GM18873 (cell line): ENCODE measurements at regions not wholly inside any gene's neighbourhood (a gene's known extent, or its start where the extent isn't known, plus 50 kb on each side); places are given as distances from the start of the nearest gene placed in this dataset.
"Not testable (repeated sequence)": the region's sequence is repeated elsewhere in the genome, so short reads cannot be mapped to it uniquely, and the experiment has no call there.

ENCODE experiments used
- ATAC-seq: cut with Tn5 transposase; IDR thresholded peaks from one replicate; pipeline ENCODE4 v1.9.1; 2021; ENCODE audit warnings: mild to moderate bottlenecking, moderate library complexity, moderate number of reproducible peaks; ENCODE audit not compliant: unreplicated experiment, low FRiP score

GRCh38 chr14:55803873-55804553, 224.0 kb downstream of the KTN1 start:
- no peak for ATAC-seq

- ATAC-seq: no peak
Measured at GRCh38 chr14:55805250-55805649, 225.2 kb downstream of the KTN1 start.

- ATAC-seq: no peak
Measured at GRCh38 chr14:55807053-55807880, 227.3 kb downstream of the KTN1 start.

DNA sequence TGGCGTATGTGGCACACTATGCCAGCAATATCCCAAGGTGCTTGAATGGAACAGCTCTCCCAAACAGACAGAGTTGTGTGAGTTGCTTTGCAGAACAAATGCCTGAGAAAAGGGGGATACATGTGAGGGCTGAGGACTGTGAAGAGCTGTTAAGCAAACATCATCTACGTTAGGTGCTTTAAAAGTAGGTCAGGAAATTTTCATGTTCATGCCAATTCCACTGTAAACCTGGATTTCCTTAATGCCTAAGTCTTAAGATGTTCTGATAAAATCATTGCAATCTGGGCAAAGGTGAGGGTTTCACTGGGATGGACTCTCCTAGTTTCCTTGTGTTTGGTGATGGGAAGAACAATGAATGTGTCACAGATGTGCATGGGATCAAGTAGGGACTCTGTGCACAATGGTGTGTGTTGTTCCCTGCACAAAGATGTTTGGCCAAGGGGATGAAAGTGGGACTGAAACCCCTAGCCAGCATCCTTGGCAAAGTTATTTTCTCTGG, 227.9 kb downstream of the KTN1 start:
- no peak for ATAC-seq

- ATAC-seq: no peak
Measured at GRCh38 chr14:55813630-55814029, 233.6 kb downstream of the KTN1 start.

DNA sequence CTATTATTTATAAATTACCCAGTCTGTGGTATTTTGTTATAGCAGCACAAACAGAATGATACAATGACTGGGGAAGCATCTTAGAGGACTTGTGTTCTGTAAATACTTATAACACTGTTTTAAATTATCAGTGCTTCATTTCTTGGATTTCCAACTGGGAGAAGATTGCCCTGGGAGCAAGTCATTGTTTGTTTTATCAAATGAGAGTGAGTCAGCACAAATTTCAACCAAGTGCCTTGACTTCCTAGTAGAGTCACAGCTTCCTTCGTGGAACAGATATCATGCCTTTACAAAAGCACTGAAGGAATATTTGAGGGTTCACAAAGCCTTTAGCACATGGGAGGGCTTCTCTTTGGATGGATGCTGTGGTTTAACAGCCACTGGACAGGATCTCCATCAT, 234.1 kb downstream of the KTN1 start:
- ATAC-seq: no peak

GRCh38 chr14:55814873-55815272, 234.9 kb downstream of the KTN1 start:
- no peak for ATAC-seq

- no peak for ATAC-seq
Measured at GRCh38 chr14:55816225-55816624, 236.2 kb downstream of the KTN1 start.

DNA sequence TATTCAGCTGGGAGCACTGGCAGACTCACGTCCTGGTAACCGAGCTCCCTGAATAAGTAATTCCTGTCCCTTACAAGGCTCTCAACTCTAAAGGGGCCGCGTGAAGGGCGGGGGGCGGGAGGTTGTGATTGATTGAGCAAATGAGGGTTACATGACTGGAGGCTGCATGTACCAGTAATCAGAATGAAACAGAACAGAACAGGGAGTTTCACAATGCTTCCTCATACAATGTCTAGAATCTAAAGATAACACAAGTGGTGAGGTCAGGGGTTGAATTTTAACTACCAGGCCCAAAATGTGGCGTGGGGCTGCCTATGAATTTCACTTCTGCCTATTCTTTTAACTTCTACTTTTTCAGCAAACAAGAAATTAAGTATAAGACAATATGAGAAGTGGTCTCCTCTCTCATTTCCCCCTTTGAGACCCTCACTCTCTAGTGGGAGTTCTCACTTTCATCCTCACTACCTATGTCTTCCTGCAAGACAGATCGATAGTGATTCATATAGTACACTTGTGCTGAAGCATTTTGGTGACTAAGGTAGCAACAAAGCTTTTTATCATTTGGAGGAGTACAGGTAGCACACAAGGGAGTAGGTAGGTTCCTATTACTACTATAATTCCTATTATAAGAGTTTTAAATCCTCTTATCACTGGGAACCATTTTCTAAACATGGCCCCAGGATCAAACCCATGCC, 239.8 kb downstream of the KTN1 start:
- ATAC-seq: peak; percentile 82

- no peak for ATAC-seq
Measured at GRCh38 chr14:55822906-55823305, 242.9 kb downstream of the KTN1 start.

DNA sequence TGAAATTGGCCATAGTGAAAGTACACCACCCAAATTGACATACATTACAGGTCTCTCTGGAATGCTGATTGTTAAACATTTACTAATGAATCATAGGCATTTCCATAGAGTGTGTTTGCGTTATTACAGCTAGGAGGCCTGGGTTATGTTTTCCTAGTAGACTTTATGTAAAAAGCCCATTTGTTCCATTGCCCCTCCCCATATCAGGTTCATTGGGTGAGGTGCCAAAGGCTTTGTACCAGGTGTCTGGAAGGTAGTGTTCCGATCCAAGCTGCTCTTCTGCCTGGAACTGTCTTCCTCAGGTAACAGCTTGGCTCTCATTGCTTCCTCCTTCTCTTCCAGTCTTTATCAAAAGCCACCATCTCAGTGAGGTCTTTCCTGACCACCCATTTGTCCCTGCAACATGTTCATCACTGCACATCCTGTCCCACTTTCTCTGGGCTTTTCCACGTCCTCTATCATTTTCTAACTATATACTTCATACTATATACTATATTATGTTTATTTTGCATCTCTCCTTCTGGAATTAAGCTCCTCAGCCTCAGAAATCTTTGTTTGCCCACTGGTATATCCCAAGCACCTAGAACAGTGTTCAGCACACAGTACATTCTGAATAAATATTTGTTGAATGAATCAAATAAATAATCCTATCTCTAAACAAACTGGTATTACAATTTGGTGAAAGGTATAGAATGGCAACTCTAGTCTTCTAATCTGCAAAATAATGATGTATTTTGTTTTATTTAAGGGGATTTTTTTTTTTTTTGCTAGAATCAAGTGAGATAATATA, 252.3 kb downstream of the KTN1 start:
- no peak for ATAC-seq

DNA sequence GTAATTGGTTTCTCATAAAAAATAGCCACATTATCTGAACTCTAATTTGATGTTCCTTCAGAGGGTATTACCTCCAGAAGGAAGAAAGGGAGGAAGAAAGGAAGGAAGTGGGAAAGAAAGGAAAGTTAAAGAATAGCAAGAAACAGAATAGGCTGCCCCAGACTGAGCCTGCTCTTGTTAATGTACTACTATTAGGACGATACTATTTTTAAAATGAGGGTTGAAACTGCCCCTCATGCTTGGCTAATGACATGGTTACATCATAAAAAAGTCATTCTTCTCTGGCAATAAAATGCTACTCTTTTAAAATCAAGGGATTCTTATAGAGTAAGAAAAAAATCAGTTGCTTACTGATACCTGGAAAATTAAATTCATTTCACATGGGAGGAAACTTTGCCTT, 253.0 kb downstream of the KTN1 start:
- ATAC-seq: no peak

DNA sequence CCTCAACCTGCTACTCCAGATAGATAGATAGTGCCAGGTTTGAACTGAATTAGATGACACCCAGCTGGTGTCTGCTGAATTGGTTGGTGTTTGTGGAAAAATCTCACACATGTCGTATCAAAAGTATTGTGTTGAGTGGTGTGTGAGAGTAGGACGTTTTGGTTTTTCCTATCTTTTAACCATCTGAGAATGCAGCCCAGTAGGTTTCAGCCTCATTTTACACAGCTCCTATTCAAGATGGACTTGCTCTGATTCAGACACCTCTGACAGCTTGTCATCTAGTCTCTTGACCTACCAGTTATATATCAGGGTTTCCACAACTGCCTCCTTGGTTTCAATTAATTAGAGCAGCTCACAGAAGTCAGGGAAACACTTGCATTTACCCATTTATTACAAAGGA, 254.4 kb downstream of the KTN1 start:
- no peak for ATAC-seq

DNA sequence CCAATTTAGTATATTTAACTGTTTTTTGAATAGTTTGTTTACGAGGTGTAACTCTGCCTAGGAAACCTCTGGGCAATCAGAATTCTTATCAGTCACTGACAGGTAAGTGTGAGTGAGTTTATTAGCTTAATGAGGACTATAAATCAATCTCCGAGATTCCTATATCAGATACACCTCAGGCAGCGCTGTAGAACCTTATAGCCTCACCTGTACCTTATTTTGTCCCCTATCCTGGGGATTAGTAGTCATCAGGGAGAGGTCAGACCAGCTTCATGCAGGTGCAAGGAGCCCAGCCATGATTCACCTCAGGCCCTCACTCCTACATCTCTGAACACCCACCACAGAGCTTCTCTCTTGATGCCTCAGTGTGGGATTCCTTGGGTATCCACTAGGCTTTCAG, 256.0 kb downstream of the KTN1 start:
- ATAC-seq: no peak

GRCh38 chr14:55837467-55837866, 257.5 kb downstream of the KTN1 start:
- no peak for ATAC-seq

- no peak for ATAC-seq
Measured at GRCh38 chr14:55838529-55839052, 258.6 kb downstream of the KTN1 start.

DNA sequence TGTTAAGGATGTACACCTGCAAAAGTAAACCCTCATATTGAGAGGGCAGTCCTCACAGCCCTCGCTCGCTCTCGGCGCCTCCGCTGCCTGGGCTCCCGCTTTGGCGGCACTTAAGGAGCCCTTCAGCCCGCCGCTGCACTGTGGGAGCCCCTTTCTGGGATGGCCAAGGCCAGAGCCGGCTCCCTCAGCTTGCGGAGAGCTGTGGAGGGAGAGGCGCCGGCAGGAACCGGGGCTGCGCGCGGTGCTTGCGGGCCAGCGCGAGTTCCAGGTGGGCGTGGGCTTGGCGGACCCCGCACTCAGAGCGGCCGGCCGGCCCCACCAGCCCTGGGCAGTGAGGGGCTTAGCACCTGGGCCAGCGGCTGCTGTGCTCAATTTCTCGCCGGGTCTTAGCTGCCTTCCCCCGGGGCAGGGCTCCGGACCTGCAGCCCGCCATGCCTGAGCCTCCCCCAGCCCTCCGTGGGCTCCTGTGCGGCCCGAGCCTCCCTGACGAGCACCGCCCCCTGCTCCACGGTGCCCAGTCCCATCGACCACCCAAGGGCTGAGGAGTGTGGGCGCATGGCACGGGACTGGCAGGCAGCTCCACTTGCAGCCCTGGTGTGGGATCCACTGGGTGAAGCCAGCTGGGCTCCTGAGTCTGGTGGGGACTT, 259.4 kb downstream of the KTN1 start:
- ATAC-seq: not testable (repeated sequence)

DNA sequence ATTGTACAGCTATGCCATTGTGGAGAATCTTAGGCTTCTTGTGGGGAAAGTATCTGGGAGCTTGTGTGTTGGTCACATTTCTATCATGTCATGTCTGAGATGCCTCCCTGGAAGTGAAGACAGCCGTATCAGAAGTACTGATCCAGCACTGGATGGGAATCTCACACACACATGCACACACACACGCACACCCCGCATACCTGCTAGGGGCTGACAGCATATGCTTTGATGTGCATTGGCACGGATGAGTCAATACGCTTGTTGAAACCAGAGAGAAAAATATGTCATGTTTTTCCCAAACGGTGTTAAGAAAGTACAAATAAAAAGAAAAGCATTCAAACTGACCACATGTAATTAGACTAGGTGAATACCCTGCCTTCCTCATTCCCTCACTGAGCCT, 260.8 kb downstream of the KTN1 start:
- ATAC-seq: no peak

DNA sequence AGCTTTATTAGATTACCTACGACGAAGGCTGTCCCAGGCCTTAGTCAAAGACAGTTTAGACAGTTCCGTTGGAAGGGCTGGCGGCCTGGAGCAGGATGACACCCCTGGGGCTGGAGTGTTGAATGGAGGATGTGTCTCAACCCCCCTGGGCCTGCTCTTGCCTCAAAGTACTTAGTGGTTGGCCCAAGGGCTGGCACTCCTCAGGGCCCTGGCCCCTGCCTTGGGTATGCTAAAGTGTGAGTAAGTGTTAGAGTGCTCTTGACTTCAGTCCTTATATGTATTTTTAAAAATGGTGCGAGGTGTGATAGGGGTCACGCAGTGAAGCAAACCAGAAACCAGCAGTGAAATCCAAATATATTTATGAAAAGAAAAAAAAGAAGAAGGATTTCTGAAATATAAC, 261.6 kb downstream of the KTN1 start:
- ATAC-seq: no peak
